HG03520 (cell line): ENCODE measurements at regions not wholly inside any gene's neighbourhood (a gene's known extent, or its start where the extent isn't known, plus 50 kb on each side); places are given as distances from the start of the nearest gene placed in this dataset.
A peak's percentile ranks its signal among the peaks of the same experiment; 100 is the strongest.
"Not testable (repeated sequence)": the region's sequence is repeated elsewhere in the genome, so short reads cannot be mapped to it uniquely, and the experiment has no call there.

ENCODE experiments used
- ATAC-seq: cut with Tn5 transposase; IDR thresholded peaks from one replicate; pipeline ENCODE4 v1.9.1; 2021; ENCODE audit warnings: mild to moderate bottlenecking, moderate library complexity; ENCODE audit not compliant: unreplicated experiment

GRCh38 chr6:12603673-12604049, 112.9 kb upstream of the PHACTR1 start:
- ATAC-seq, result no peak

GRCh38 chr6:12605888-12606345, 110.7 kb upstream of the PHACTR1 start:
- ATAC-seq, result no peak

- ATAC-seq, result no peak
These were observed 110.0 kb upstream of the PHACTR1 start for GRCh38 chr6:12606616-12607015.

GRCh38 chr6:12608016-12608860, 108.3 kb upstream of the PHACTR1 start:
- ATAC-seq, result peak; percentile 69

DNA sequence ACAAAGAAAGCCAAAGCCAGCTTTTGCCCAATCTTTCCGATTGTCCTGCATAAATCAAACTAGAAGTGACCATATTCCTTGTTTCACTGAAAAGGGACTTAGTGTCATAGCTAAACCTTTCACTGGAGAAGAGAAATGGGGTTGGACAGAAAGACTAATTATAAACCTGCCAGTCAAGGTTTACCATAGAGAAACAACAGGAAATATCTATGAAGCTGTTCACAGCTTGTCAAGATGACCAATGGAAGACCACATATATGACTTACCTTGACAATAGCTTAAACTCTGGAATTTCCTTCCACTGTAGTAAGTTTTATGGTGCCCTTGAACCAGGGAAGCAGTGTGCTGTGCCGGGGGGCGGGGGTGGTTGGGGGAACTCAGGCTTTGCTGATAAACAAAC, 107.7 kb upstream of the PHACTR1 start:
- ATAC-seq, result peak; percentile 14

- no peak for ATAC-seq
These were observed 106.8 kb upstream of the PHACTR1 start for GRCh38 chr6:12609751-12610150.

GRCh38 chr6:12610862-12611261, 105.7 kb upstream of the PHACTR1 start:
- ATAC-seq, result no peak

DNA sequence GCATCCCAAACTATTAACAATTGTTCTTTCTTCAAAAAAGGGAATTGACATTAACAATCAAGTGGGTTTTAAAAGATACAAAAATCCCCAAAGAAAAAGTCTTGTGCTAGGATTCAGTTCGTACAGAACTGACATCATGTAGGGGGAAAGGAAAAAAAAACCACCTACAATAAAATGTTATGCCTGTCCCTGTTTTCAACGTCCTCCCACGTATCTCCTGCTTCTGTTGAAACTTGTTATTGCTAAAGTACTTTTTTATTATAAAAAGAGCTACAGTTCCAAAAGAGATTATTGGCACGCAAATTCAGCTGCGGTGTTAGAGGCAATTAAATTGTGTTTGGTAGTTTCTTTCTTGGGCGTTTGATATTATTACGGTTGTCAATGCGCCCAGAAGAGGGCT, 102.8 kb upstream of the PHACTR1 start:
- no peak for ATAC-seq

DNA sequence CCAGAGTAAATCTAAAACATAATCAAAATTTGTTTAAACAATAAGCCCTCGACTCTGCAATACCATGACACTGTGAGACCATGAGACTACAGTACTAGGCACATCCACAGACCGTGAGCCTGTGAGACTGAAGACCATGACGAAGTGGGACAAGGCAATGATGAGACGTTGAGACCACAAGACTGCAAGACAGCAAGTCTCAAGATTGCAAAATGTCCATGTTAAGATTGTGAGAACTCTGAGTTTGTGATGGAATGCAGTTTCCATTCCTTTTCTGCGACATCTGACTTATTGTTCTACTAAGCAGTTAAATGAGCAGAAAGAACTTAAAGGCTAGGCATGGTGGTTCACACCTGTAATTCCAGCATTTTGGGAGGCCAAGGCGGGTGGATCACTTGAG, 102.1 kb upstream of the PHACTR1 start:
- no peak for ATAC-seq

DNA sequence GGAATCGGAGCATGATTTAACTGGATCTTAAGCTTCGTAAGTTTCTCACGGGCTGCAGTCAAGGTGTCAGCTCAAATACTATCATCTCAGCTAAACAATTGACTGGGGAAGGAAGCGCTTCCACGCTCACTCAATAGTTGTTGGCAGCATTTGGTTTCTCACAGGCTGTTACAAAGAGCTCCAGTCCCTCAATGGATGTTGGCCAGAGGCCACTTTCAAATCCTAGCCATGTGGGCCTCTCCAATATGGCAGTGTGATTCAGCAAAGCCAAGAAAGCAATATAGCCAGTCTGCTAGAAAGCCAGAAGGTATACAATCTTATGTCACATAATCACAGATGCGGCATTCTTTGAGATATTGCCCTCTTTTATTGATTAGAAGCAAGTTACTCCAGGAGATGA, 98.3 kb upstream of the PHACTR1 start:
- ATAC-seq, result no peak

DNA sequence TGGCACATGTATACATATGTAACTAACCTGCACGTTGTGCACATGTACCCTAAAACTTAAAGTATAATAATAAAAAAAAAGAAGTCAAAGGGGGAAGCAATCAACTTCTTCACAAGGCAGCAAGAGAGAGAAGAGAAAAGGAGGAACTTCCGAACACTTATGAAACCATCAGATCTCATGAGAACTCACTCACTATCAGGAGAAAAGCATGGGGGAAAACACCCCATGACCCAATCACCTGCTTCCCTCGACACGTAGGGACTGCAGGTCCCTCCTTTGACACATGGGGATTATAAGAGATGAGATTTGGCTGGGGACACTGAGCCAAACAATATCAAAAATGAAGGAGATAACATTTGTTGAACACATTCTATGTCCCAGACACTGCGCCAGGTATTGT, 94.8 kb upstream of the PHACTR1 start:
- ATAC-seq, result no peak

- ATAC-seq, result no peak
These were observed 94.0 kb upstream of the PHACTR1 start for GRCh38 chr6:12622566-12622965.

GRCh38 chr6:12624142-12624837, 92.3 kb upstream of the PHACTR1 start:
- ATAC-seq, result no peak

GRCh38 chr6:12627053-12627452, 89.5 kb upstream of the PHACTR1 start:
- ATAC-seq, result no peak

- no peak for ATAC-seq
These were observed 88.2 kb upstream of the PHACTR1 start for GRCh38 chr6:12628327-12628726.

DNA sequence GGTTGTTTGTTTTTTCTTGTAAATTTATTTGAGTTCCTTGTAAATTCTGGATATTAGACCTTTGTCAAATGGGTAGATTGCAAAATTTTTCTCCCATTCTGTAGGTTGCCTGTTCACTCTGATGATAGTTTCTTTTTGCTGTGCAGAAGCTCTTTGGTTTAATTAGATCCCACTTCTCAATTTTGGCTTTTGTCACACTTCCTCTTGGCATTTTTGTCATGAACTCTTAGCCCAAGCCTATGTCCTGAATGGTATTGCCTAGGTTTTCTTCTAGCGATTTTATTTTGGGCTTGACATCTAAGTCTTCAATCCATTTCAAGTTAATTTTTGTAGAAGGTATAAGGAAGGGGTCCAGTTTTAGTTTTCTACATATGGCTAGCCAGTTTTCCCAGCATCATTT, 82.8 kb upstream of the PHACTR1 start:
- ATAC-seq, result not testable (repeated sequence)

DNA sequence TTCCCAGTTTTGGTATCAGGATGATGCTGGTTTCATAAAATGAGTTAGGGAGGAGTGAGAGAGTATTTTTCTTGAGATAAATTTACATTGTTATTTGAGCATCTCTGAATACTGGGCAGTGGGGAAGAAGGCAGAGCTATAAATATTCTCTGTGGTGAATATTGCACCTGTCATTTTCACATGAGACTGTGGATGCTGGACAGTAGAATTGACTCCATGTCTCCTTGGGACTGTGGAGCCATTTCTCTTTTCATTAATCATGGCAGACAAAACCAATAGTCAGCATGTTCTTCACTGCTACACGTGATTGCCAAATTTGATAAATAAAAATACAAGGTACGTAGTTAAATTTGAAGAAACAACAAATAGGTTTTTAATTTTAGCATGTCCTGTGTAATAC, 81.2 kb upstream of the PHACTR1 start:
- no peak for ATAC-seq

DNA sequence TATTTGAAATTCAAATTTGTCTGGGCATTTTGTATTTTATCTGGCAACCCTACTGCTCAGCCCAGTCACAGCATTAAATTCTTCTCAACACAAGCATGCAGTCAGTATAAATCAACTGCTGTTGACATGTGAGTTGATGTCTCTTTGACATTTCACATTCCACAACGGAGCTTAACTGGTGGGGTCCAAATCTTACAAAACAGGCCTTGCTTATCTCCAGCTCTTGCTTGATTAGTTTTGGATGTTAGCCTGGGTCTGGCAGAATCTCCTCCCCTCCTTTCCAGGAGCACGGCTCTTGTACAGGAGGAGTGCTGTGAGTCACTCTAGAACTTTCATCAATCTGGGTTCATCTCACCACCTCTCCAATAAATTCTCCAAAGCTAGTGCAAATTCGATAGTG, 80.8 kb upstream of the PHACTR1 start:
- no peak for ATAC-seq

DNA sequence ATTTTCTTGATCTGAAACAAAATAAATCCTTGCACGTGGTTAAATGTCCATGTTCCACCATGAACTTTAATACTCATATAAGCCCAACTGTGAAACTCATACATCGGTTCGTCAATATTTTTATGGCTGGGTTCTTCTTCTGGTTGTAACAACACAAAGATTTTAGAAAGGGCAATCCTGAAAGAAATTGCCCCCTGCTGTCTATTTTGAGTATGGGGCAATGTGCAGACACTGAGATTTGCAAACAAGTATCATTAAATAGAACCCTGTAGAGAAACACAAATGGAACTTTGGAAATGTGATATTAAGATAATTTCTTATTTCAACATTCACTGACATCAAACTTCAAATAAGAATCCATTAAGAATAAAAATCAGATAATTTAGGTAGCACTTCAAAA, 80.2 kb upstream of the PHACTR1 start:
- no peak for ATAC-seq

DNA sequence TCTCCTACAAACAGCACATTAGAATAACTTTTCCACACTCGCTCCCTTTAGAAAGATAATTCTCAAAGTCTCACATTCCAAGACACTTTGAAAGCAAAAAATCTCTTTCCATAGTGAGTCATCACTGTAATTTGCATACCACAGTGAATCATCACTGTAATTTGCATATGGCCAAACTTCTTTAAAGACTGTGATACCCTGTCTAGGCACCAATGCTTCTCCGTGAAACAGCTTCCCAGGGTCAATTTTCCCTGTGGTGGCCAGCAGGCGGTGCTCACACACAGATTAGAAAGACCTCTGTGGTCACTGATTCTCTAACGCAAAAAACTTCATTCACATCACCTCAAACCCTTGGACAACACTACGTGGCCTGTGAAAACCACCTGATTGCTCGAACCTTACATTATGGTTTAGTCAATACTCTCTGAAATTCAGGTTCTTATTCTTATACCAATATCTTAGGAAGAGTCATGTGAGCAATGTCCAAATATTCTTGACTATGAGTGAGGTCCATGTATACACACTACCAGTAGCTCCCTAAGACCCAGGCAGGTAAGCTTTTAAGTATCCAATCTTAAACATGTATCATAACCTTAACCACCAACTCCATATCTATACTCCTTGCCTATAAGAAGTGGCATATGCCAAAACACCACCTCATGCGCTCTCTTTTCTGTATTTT, 78.5 kb upstream of the PHACTR1 start:
- ATAC-seq, result peak; percentile 63

DNA sequence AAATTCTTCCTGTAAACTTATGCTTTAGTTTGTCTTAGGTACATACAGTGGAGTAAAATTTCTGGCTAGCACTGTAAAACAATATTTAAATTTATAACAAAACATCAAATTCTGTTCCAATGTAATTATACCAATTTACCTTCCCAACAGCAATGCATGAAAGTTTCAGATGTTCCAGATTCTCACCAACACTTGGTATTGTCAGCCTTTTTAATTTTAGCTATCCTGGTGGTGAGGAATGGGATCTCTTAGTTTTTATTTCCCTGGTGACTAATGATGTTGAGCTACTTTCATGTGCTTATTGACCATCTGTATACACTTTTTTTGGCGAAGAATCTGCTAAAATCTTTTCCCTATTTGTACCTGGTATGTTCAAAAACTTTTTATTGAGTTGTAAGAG, 76.1 kb upstream of the PHACTR1 start:
- no peak for ATAC-seq

GRCh38 chr6:12641785-12642184, 74.8 kb upstream of the PHACTR1 start:
- ATAC-seq, result not testable (repeated sequence)
